H1 (cell line): ENCODE measurements at regions not wholly inside any gene's neighbourhood (a gene's known extent, or its start where the extent isn't known, plus 50 kb on each side); places are given as distances from the start of the nearest gene placed in this dataset.

Source experiments
- CTCF ChIA-PET: fragments of 300-600 bp; sonication (Branson Sonifier 250); formaldehyde crosslinking; loops from one replicate; lab custom pipeline; 2021; ENCODE audit not compliant: partially characterized antibody; lab: Charles Lee
- POLR2A ChIA-PET: fragments of 300-600 bp; sonication (Branson Sonifier 250); formaldehyde crosslinking; loops from one replicate; lab custom pipeline; 2021; ENCODE audit warnings: inconsistent platforms; ENCODE audit not compliant: partially characterized antibody; lab: Charles Lee
- DNase-seq, 2 experiments: peaks; one replicate each; pipeline versions ENCODE4 v3.0.0 to v3.0.0-alpha.2; 2010 to 2022; ENCODE audit warnings: low spot score in 2 of 2, low read depth in 1 of 2, mixed read lengths in 1 of 2
- FAIRE-seq: peaks from 2 replicates; lab custom pipeline; 2011; peaks lifted over from hg19 to GRCh38; lab: Jason Lieb, UNC
- H2AFZ ChIP-seq: 2 replicates; pipeline ENCODE4 v1.8.1; 2012; ENCODE audit warnings: low read length, inconsistent platforms
- H2AK5ac ChIP-seq: 2 replicates; pipeline ENCODE4 v1.6.1; 2013; ENCODE audit warnings: low read depth, low read length
- H2BK120ac ChIP-seq: replicated peaks from 2 replicates; pipeline ENCODE3; 2013; ENCODE audit warnings: low read depth, low read length, inconsistent platforms
- H2BK12ac ChIP-seq: 2 replicates; pipeline ENCODE4 v1.6.1; 2013; ENCODE audit warnings: low read depth, low read length
- H2BK15ac ChIP-seq: 2 replicates; pipeline ENCODE4 v1.6.1; 2013; ENCODE audit warnings: low read length
- H2BK20ac ChIP-seq: 2 replicates; pipeline ENCODE4 v1.6.1; 2013; ENCODE audit warnings: low read length
- H2BK5ac ChIP-seq: 2 replicates; pipeline ENCODE4 v1.6.1; 2013; ENCODE audit warnings: low read depth, low read length
- H3K14ac ChIP-seq: 2 replicates; pipeline ENCODE4 v1.6.1; 2013; ENCODE audit warnings: inconsistent platforms; ENCODE audit not compliant: insufficient read length
- H3K18ac ChIP-seq: 2 replicates; pipeline ENCODE4 v1.6.1; 2013; ENCODE audit warnings: low read length; ENCODE audit errors: extremely low read depth
- H3K23ac ChIP-seq: 2 replicates; pipeline ENCODE4 v1.6.1; 2013; ENCODE audit warnings: inconsistent platforms; ENCODE audit not compliant: insufficient read length
- H3K23me2 ChIP-seq: 2 replicates; pipeline ENCODE4 v1.6.1; 2013; ENCODE audit warnings: low read depth, low read length
- H3K27ac ChIP-seq: 2 replicates; pipeline ENCODE4 v1.6.1; 2011; ENCODE audit warnings: low read depth, low read length, inconsistent platforms
- H3K27me3 ChIP-seq, 4 experiments: replicated peaks in 1 of 4; 1 replicate in 1 of 4; 2 replicates in 3 of 4; pipeline versions ENCODE4 v1.6.1 to v1.8.1; 2011 to 2013; ENCODE audit warnings: low read length in 3 of 4, mild to moderate bottlenecking in 3 of 4, inconsistent platforms in 2 of 4, mixed read lengths in 2 of 4, moderate library complexity in 1 of 4; ENCODE audit not compliant: control insufficient read depth in 3 of 4, insufficient read depth in 3 of 4; ENCODE audit errors: extremely low read depth in 1 of 4
- H3K36me3 ChIP-seq, 4 experiments: 2 replicates each; pipeline versions ENCODE4 v1.6.1 to v1.8.1; 2011 to 2013; ENCODE audit warnings: mild to moderate bottlenecking in 4 of 4, low read length in 3 of 4, moderate library complexity in 2 of 4, control low read depth in 1 of 4, inconsistent platforms in 1 of 4; ENCODE audit not compliant: insufficient read depth in 4 of 4, control insufficient read depth in 2 of 4
- H3K4ac ChIP-seq: replicated peaks from 2 replicates; pipeline ENCODE3; 2013; ENCODE audit warnings: low read length, low read depth, mixed read lengths, inconsistent platforms; ENCODE audit not compliant: insufficient read length
- H3K4me1 ChIP-seq, 4 experiments: replicated peaks in 1 of 4; 1 replicate in 1 of 4; 2 replicates in 3 of 4; pipeline versions ENCODE4 v1.6.1 to v1.8.1; 2011 to 2013; ENCODE audit warnings: low read length in 3 of 4, inconsistent platforms in 2 of 4, mixed read lengths in 1 of 4; ENCODE audit not compliant: insufficient read depth in 4 of 4, control insufficient read depth in 3 of 4
- H3K4me2 ChIP-seq, 2 experiments: 2 replicates each; pipeline versions ENCODE4 v1.6.1 to v1.8.1; 2011 to 2013; ENCODE audit warnings: low read depth in 2 of 2, low read length in 2 of 2, control low read depth in 1 of 2, inconsistent platforms in 1 of 2, mild to moderate bottlenecking in 1 of 2; ENCODE audit not compliant: insufficient read depth in 1 of 2
- H3K4me3 ChIP-seq, 4 experiments: fragments of 200-600, 300-600 bp in 1 of 4; sonication (generic), shearing (Covaris generic), sonication (Bioruptor Twin) in 1 of 4; 2 replicates each; pipeline versions ENCODE4 v1.5.1 to v1.8.1; 2011 to 2016; ENCODE audit warnings: low read length in 4 of 4, low read depth in 3 of 4, control low read depth in 2 of 4, inconsistent platforms in 2 of 4, mild to moderate bottlenecking in 2 of 4, mixed read lengths in 1 of 4, moderate library complexity in 1 of 4; ENCODE audit not compliant: insufficient read depth in 2 of 4; ENCODE audit errors: extremely low read depth in 1 of 4
- H3K56ac ChIP-seq: replicated peaks from 2 replicates; pipeline ENCODE3; 2013; ENCODE audit warnings: low read depth, mild to moderate bottlenecking, mixed read lengths, low read length, inconsistent platforms; ENCODE audit not compliant: insufficient read length
- H3K79me1 ChIP-seq: 2 replicates; pipeline ENCODE4 v1.6.1; 2013; ENCODE audit warnings: low read depth, low read length, control low read depth
- H3K79me2 ChIP-seq, 2 experiments: 2 replicates each; pipeline versions ENCODE4 v1.6.1 to v1.8.1; 2012 to 2013; ENCODE audit warnings: low read length in 2 of 2, mild to moderate bottlenecking in 2 of 2, inconsistent platforms in 1 of 2; ENCODE audit not compliant: insufficient read depth in 2 of 2, control insufficient read depth in 1 of 2
- H3K9ac ChIP-seq, 4 experiments: replicated peaks in 1 of 4; 1 replicate in 1 of 4; 2 replicates in 3 of 4; pipeline versions ENCODE4 v1.6.1 to v1.8.1; 2011 to 2013; ENCODE audit warnings: low read depth in 3 of 4, low read length in 3 of 4, control low read depth in 2 of 4, mild to moderate bottlenecking in 2 of 4, moderate library complexity in 2 of 4, inconsistent platforms in 1 of 4; ENCODE audit errors: extremely low read depth in 1 of 4
- H3K9me3 ChIP-seq, 2 experiments: 2 replicates each; pipeline versions ENCODE4 v1.6.1 to v1.8.1; 2012 to 2013; ENCODE audit warnings: mild to moderate bottlenecking in 2 of 2, moderate library complexity in 2 of 2, control low read depth in 1 of 2, inconsistent platforms in 1 of 2, low read depth in 1 of 2, low read length in 1 of 2, mixed read lengths in 1 of 2; ENCODE audit not compliant: insufficient read depth in 2 of 2
- H4K20me1 ChIP-seq, 2 experiments: replicated peaks in 1 of 2; 2 replicates each; pipeline versions ENCODE3 to v1.8.1; 2011 to 2013; ENCODE audit warnings: inconsistent platforms in 2 of 2, low read length in 2 of 2, mild to moderate bottlenecking in 1 of 2; ENCODE audit not compliant: insufficient read depth in 2 of 2, control insufficient read depth in 1 of 2
- H4K5ac ChIP-seq: 2 replicates; pipeline ENCODE4 v1.6.1; 2013; ENCODE audit warnings: low read length, low read depth, mixed read lengths, inconsistent platforms; ENCODE audit not compliant: insufficient read length
- H4K8ac ChIP-seq: 2 replicates; pipeline ENCODE4 v1.8.0; 2013; ENCODE audit warnings: mild to moderate bottlenecking, moderate library complexity, low read length, inconsistent platforms; ENCODE audit not compliant: insufficient read depth; ENCODE audit errors: extremely low read depth
- H4K91ac ChIP-seq: replicated peaks from 2 replicates; pipeline ENCODE3; 2013; ENCODE audit warnings: low read length, mixed read lengths, inconsistent platforms; ENCODE audit not compliant: insufficient read length
- KDM5A ChIP-seq: fragments of 200-600 bp; IDR thresholded peaks from 2 replicates; pipeline ENCODE4 v1.7.1; 2012; ENCODE audit warnings: mild to moderate bottlenecking, low read length, inconsistent platforms, mixed read lengths
- RAD21 ChIP-seq, 2 experiments: IDR thresholded peaks in 1 of 2; conservative IDR thresholded peaks in 1 of 2; 2 replicates each; pipeline ENCODE4 v1.6.1; 2011; ENCODE audit warnings: low read depth in 2 of 2, low read length in 2 of 2, improper control_type of control experiment in 1 of 2, inconsistent platforms in 1 of 2, mild to moderate bottlenecking in 1 of 2, moderate library complexity in 1 of 2
- TEAD4 ChIP-seq: IDR thresholded peaks from 2 replicates; pipeline ENCODE4 v1.6.1; 2012; ENCODE audit warnings: low read depth, low read length, inconsistent platforms, mixed read lengths
- WGBS, 2 experiments: shearing (Covaris generic) in 1 of 2; methylation state at CpG; one replicate each; pipeline versions ENCODE4 v1.1.6 to v1.1.7; 2013 to 2015; ENCODE audit warnings: low lambda C conversion rate in 2 of 2, mixed read lengths in 2 of 2, inconsistent platforms in 1 of 2, low coverage in 1 of 2, missing lambda C conversion rate in 1 of 2; ENCODE audit not compliant: insufficient replicate concordance in 2 of 2, insufficient coverage in 1 of 2, insufficient read length in 1 of 2; ENCODE audit errors: extremely low coverage in 1 of 2, missing lambda C conversion rate in 1 of 2; 5-methylcytosine and 5-hydroxymethylcytosine counted together
- TF ChIP-seq, protein P1 (sequence below), 3 experiments: IDR thresholded peaks; 1 replicate in 2 of 3; 2 replicates in 1 of 3; pipeline versions ENCODE4 v1.5.1 to v1.6.1; 2011; ENCODE audit warnings: low read length in 3 of 3, mild to moderate bottlenecking in 3 of 3, inconsistent platforms in 2 of 3, low read depth in 1 of 3, moderate library complexity in 1 of 3; ENCODE audit not compliant: insufficient read depth in 1 of 3; ENCODE audit errors: control extremely low read depth in 1 of 3

- Histone ChIP-seq H3K4me2 (no peak overlapping the region), H3K4me1 (no peaks in the 10 kb centered on the region), H3K9ac (no peak overlapping the region), H3K18ac (no peak overlapping the region), H2AFZ (no peak overlapping the region), H2BK120ac (no peak overlapping the region), H4K5ac (no peak overlapping the region), H3K9me3 (no peaks in the 10 kb centered on the region; a peak in 1 of 4 replicates), H3K23me2 (no peaks in the 10 kb centered on the region), H4K91ac (no peak overlapping the region), H3K79me2 (no peaks in the 10 kb centered on the region), H3K36me3 (no peaks in the 10 kb centered on the region), H3K4ac (no peak overlapping the region), H4K20me1 (no peaks in the 10 kb centered on the region), H3K56ac (no peak overlapping the region), H3K79me1 (no peaks in the 10 kb centered on the region), H3K14ac (no peak overlapping the region), H4K8ac (no peak overlapping the region), H3K23ac (no peak overlapping the region), H2AK5ac (no peak overlapping the region), H3K27ac (no peak overlapping the region), H2BK12ac (no peak overlapping the region), H2BK20ac (no peak overlapping the region), H3K27me3 (no peaks in the 10 kb centered on the region), H2BK5ac (no peak overlapping the region), H3K4me3 (no peak overlapping the region), H2BK15ac (no peak overlapping the region)
- DNase-seq (no peak), FAIRE-seq (no peak)
- ChIA-PET POLR2A (no interaction called here), CTCF (interaction anchor here (0.6 to 1.7 kb wide), 8 partner anchors 10 to 1267 kb away, joined by 3 to 10 read pairs (median 3); no protein-coding TSS in a partner anchor)
- TF ChIP-seq, protein P1, sequence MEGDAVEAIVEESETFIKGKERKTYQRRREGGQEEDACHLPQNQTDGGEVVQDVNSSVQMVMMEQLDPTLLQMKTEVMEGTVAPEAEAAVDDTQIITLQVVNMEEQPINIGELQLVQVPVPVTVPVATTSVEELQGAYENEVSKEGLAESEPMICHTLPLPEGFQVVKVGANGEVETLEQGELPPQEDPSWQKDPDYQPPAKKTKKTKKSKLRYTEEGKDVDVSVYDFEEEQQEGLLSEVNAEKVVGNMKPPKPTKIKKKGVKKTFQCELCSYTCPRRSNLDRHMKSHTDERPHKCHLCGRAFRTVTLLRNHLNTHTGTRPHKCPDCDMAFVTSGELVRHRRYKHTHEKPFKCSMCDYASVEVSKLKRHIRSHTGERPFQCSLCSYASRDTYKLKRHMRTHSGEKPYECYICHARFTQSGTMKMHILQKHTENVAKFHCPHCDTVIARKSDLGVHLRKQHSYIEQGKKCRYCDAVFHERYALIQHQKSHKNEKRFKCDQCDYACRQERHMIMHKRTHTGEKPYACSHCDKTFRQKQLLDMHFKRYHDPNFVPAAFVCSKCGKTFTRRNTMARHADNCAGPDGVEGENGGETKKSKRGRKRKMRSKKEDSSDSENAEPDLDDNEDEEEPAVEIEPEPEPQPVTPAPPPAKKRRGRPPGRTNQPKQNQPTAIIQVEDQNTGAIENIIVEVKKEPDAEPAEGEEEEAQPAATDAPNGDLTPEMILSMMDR (IDR thresholded peaks at IDR 0.05; ENCODE audit: control extremely low read depth in 1 of 3, insufficient read depth in 1 of 3, low read depth in 1 of 3, low read length in 3 of 3): peak in 2 of 3 experiments; percentile 26 to 39; a peak in 2 of 4 replicates
- no peak for TF ChIP-seq KDM5A
- no peak for TF ChIP-seq TEAD4
- TF ChIP-seq RAD21 (IDR thresholded peaks at IDR 0.05 in 1 of 2, conservative IDR thresholded peaks at IDR 0.05 in 1 of 2; ENCODE audit: low read depth in 2 of 2, low read length in 2 of 2): 0 out of 4 replicates have a peak, but pooled peaks of 1 of the 2 experiments have one; percentile 9
- WGBS, 2 experiments: 90% methylated on average over 1 of the region's 1 CpG; no CpG with 5 or more reads in 1 of the 2 experiments
Measured at GRCh38 chr2:30078521-30078920, 68.3 kb upstream of the YPEL5 start.
